ENCODE measurements at regions not wholly inside any gene's neighbourhood (a gene's known extent, or its start where the extent isn't known, plus 50 kb on each side); places are given as distances from the start of the nearest gene placed in this dataset.
A peak's percentile ranks its signal among the peaks of the same experiment; 100 is the strongest.
"Not testable (repeated sequence)": the region's sequence is repeated elsewhere in the genome, so short reads cannot be mapped to it uniquely, and the experiment has no call there.

- DNase-seq (ENCODE audit: low read depth in 2 of 2): no peak
- peaks cover 17% of the 10 kb centered on the region for H3K4me1 ChIP-seq (ENCODE audit: control insufficient read depth, extremely low read depth, insufficient read depth, low read length)
These were observed 103.5 kb upstream of the SLC38A2 start for GRCh38 chr12:46475972-46476645.

GRCh38 chr12:46474385-46474784 lies 101.8 kb upstream of the SLC38A2 start:
- H3K4me3 ChIP-seq (replicated peaks in 1 of 4; ENCODE audit: control extremely low read depth in 1 of 4, insufficient read depth in 1 of 4, low read depth in 3 of 4, low read length in 4 of 4); H3K27me3 ChIP-seq (ENCODE audit: control insufficient read depth, insufficient read depth, low read length); H3K79me2 ChIP-seq (ENCODE audit: control insufficient read depth, insufficient read depth, low read length); H3K36me3 ChIP-seq (ENCODE audit: control insufficient read depth, insufficient read depth, low read length); H4K20me1 ChIP-seq (ENCODE audit: control insufficient read depth, extremely low read depth, insufficient read depth, low read length); H3K9ac ChIP-seq (ENCODE audit: insufficient read depth, low read length); H3K9me3 ChIP-seq (ENCODE audit: control insufficient read depth, insufficient read depth, low read depth, low read length); H2AFZ ChIP-seq (ENCODE audit: low read length): not testable (repeated sequence)
- Histone ChIP-seq H3K4me2 (ENCODE audit: extremely low read depth, insufficient read depth, low read length) (peak overlapping the region; percentile 74), H3K4me1 (ENCODE audit: control insufficient read depth, extremely low read depth, insufficient read depth, low read length) (peaks cover 20% of the 10 kb centered on the region), H3K27ac (ENCODE audit: insufficient read depth, low read length) (peak overlapping the region; percentile 49)
- DNase-seq (ENCODE audit: low read depth in 2 of 2): peak in 1 of 2 donors; percentile 27

More at GRCh38 chr12:46475972-46476645, 103.5 kb upstream of the SLC38A2 start:
- no peaks in the 10 kb centered on the region for H3K27me3 ChIP-seq (ENCODE audit: control insufficient read depth, insufficient read depth, low read length)
- no peak overlapping the region for H3K4me3 ChIP-seq (replicated peaks in 1 of 4; ENCODE audit: control extremely low read depth in 1 of 4, insufficient read depth in 1 of 4, low read depth in 3 of 4, low read length in 4 of 4)
- H3K36me3 ChIP-seq (ENCODE audit: control insufficient read depth, insufficient read depth, low read length): no peaks in the 10 kb centered on the region
- no peak for TF ChIP-seq CTCF (conservative IDR thresholded peaks at IDR 0.05 in 1 of 2, IDR thresholded peaks at IDR 0.05 in 1 of 2; ENCODE audit: low read depth in 1 of 2, low read length in 2 of 2)
- no peak for TF ChIP-seq EZH2 (IDR thresholded peaks at IDR 0.05; ENCODE audit: low read length, missing control alignments)
- H3K4me2 ChIP-seq (ENCODE audit: extremely low read depth, insufficient read depth, low read length): no peak overlapping the region
- no peak overlapping the region for H2AFZ ChIP-seq (ENCODE audit: low read length)
- no peaks in the 10 kb centered on the region for H3K9me3 ChIP-seq (ENCODE audit: control insufficient read depth, insufficient read depth, low read depth, low read length)
- no peaks in the 10 kb centered on the region for H4K20me1 ChIP-seq (ENCODE audit: control insufficient read depth, extremely low read depth, insufficient read depth, low read length)
- H3K9ac ChIP-seq (ENCODE audit: insufficient read depth, low read length): no peak overlapping the region
- no peak overlapping the region for H3K27ac ChIP-seq (ENCODE audit: insufficient read depth, low read length)
- no peaks in the 10 kb centered on the region for H3K79me2 ChIP-seq (ENCODE audit: control insufficient read depth, insufficient read depth, low read length)

GRCh38 chr12:46473634-46474329 lies 101.2 kb upstream of the SLC38A2 start:
- no peaks in the 10 kb centered on the region for H3K27me3 ChIP-seq (ENCODE audit: control insufficient read depth, insufficient read depth, low read length)
- no peaks in the 10 kb centered on the region for H4K20me1 ChIP-seq (ENCODE audit: control insufficient read depth, extremely low read depth, insufficient read depth, low read length)
- H3K4me2 ChIP-seq (ENCODE audit: extremely low read depth, insufficient read depth, low read length): peak overlapping the region; percentile 74
- no peaks in the 10 kb centered on the region for H3K79me2 ChIP-seq (ENCODE audit: control insufficient read depth, insufficient read depth, low read length)
- peak overlapping the region; percentile 49 for H3K27ac ChIP-seq (ENCODE audit: insufficient read depth, low read length)
- H3K36me3 ChIP-seq (ENCODE audit: control insufficient read depth, insufficient read depth, low read length): no peaks in the 10 kb centered on the region
- no peak overlapping the region for H2AFZ ChIP-seq (ENCODE audit: low read length)
- DNase-seq (ENCODE audit: low read depth in 2 of 2): peak; percentile 95 to 96
- H3K4me1 ChIP-seq (ENCODE audit: control insufficient read depth, extremely low read depth, insufficient read depth, low read length): peaks cover 20% of the 10 kb centered on the region
- no peaks in the 10 kb centered on the region for H3K9me3 ChIP-seq (ENCODE audit: control insufficient read depth, insufficient read depth, low read depth, low read length)
- no peak overlapping the region for H3K9ac ChIP-seq (ENCODE audit: insufficient read depth, low read length)
- no peak for TF ChIP-seq EZH2 (IDR thresholded peaks at IDR 0.05; ENCODE audit: low read length, missing control alignments)
- peak overlapping the region in 2 of 4 experiments; percentile 2 to 37 for H3K4me3 ChIP-seq (replicated peaks in 1 of 4; ENCODE audit: control extremely low read depth in 1 of 4, insufficient read depth in 1 of 4, low read depth in 3 of 4, low read length in 4 of 4)
